OCI-LY1 (cell line): ENCODE measurements at regions not wholly inside any gene's neighbourhood (a gene's known extent, or its start where the extent isn't known, plus 50 kb on each side); places are given as distances from the start of the nearest gene placed in this dataset.

Experiments
- H2AFZ ChIP-seq: fragments of 200-600 bp; sonication (generic), shearing (Covaris generic); 2 replicates; pipeline ENCODE4 v1.6.0; 2014; ENCODE audit warnings: antibody characterized with exemption, mild to moderate bottlenecking, low read length
- H3F3A ChIP-seq: fragments of 200-600 bp; sonication (generic), shearing (Covaris generic); 2 replicates; pipeline ENCODE4 v1.6.0; 2014; ENCODE audit warnings: mild to moderate bottlenecking, antibody characterized with exemption, low read length, moderate library complexity; ENCODE audit not compliant: insufficient read depth
- H3K27ac ChIP-seq: fragments of 200-600 bp; sonication (generic); 2 replicates; pipeline ENCODE4 v1.5.1; 2014; ENCODE audit warnings: low read length, mixed run types, mild to moderate bottlenecking, low read depth; ENCODE audit not compliant: poor library complexity, severe bottlenecking
- H3K27me3 ChIP-seq: fragments of 200-600 bp; sonication (generic); 2 replicates; pipeline ENCODE4 v1.6.0; 2014; ENCODE audit warnings: antibody characterized with exemption, mild to moderate bottlenecking, low read length, moderate library complexity; ENCODE audit not compliant: insufficient read depth
- H3K36me3 ChIP-seq: fragments of 200-600 bp; sonication (generic); 2 replicates; pipeline ENCODE4 v1.6.1; 2014; ENCODE audit warnings: mild to moderate bottlenecking, antibody characterized with exemption, low read length, moderate library complexity, mixed read lengths; ENCODE audit not compliant: insufficient read depth
- H3K4me1 ChIP-seq: fragments of 200-600 bp; sonication (generic); 2 replicates; pipeline ENCODE4 v1.5.1; 2014; ENCODE audit warnings: mild to moderate bottlenecking, low read length, moderate library complexity; ENCODE audit not compliant: insufficient read depth, severe bottlenecking
- H3K4me2 ChIP-seq: fragments of 200-600 bp; sonication (generic), shearing (Covaris generic); 2 replicates; pipeline ENCODE4 v1.6.1; 2014; ENCODE audit warnings: low read length
- H3K4me3 ChIP-seq: fragments of 200-600 bp; sonication (generic); 2 replicates; pipeline ENCODE4 v1.5.1; 2014; ENCODE audit warnings: low read length, low read depth, mild to moderate bottlenecking, mixed read lengths; ENCODE audit not compliant: poor library complexity, severe bottlenecking
- H3K79me2 ChIP-seq: fragments of 200-600 bp; shearing (Covaris generic); 2 replicates; pipeline ENCODE4 v1.6.1; 2016; ENCODE audit warnings: mixed run types, low read length, mixed read lengths; ENCODE audit not compliant: insufficient read depth
- H3K9ac ChIP-seq: fragments of 200-600 bp; sonication (generic), shearing (Covaris generic); 2 replicates; pipeline ENCODE4 v1.6.1; 2014; ENCODE audit warnings: mild to moderate bottlenecking, low read length, mixed read lengths
- H3K9me2 ChIP-seq: fragments of 200-600 bp; sonication (generic), shearing (Covaris generic); 2 replicates; pipeline ENCODE4 v1.6.1; 2014; ENCODE audit warnings: low read depth, mild to moderate bottlenecking, low read length, mixed read lengths
- H3K9me3 ChIP-seq: fragments of 200-600 bp; shearing (Covaris generic); 2 replicates; pipeline ENCODE4 v1.6.1; 2014; ENCODE audit warnings: low read length, mixed read lengths
- H4K20me1 ChIP-seq: fragments of 200-600 bp; sonication (generic), shearing (Covaris generic); 2 replicates; pipeline ENCODE4 v1.6.0; 2016; ENCODE audit warnings: mild to moderate bottlenecking, low read length; ENCODE audit not compliant: insufficient read depth
- CTCF ChIP-seq: fragments of 200-600 bp; sonication (generic), shearing (Covaris generic); IDR thresholded peaks from 2 replicates; pipeline ENCODE4 v1.5.1; 2017; ENCODE audit warnings: mild to moderate bottlenecking, antibody characterized with exemption, low read length, moderate library complexity, mixed read lengths
- EZH2 ChIP-seq: fragments of 200-600 bp; sonication (generic), shearing (Covaris generic); IDR thresholded peaks from 2 replicates; pipeline ENCODE4 v1.8.0; 2017; ENCODE audit warnings: borderline replicate concordance, mixed run types, mild to moderate bottlenecking, antibody characterized with exemption, low read length, moderate library complexity, mixed read lengths

GRCh38 chr2:471560-471959 lies 183.7 kb upstream of the ALKAL2 start:
- H3K4me1 ChIP-seq = peaks cover 5% of the 10 kb centered on the region
- H3K9me3 ChIP-seq = peaks cover 9% of the 10 kb centered on the region; the same call in 1 of the 2 replicates
- H3K9me2 ChIP-seq = no peaks in the 10 kb centered on the region
- no peak overlapping the region for H2AFZ ChIP-seq
- no peaks in the 10 kb centered on the region for H3K27me3 ChIP-seq
- H3K36me3 ChIP-seq = no peaks in the 10 kb centered on the region; the same call in 1 of the 2 replicates
- no peak overlapping the region for H3K4me2 ChIP-seq
- no peak overlapping the region for H3K9ac ChIP-seq
- TF ChIP-seq CTCF (no peak), EZH2 (no peak)
- H3F3A ChIP-seq = no peaks in the 10 kb centered on the region
- H3K27ac ChIP-seq = no peak overlapping the region
- H4K20me1 ChIP-seq = no peaks in the 10 kb centered on the region
- H3K79me2 ChIP-seq = no peaks in the 10 kb centered on the region
- no peak overlapping the region for H3K4me3 ChIP-seq

DNA sequence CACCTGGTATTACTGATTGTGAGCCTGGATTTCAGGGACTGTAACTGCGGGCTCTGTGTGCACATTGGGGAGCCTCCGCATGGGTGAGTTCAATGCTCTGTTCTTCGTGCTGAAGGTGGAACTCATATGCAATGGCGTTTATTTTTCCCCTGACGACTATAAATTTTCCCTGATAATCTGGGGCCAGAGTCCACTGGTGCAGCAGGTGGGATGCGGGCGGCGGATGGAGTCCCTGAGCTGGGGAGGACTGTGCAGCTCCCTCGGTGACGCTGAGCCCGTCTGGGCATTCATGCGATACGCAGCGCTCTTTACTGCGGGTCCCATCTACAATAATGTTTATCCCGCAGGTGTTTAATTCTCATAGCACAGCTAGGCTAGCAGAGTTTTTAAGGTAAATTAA lies 181.6 kb upstream of the ALKAL2 start:
- H3F3A ChIP-seq = no peaks in the 10 kb centered on the region
- no peak overlapping the region for H3K9ac ChIP-seq
- H3K9me3 ChIP-seq = peaks cover 9% of the 10 kb centered on the region; the same call in 1 of the 2 replicates
- H3K4me1 ChIP-seq = peaks cover 21% of the 10 kb centered on the region
- no peak overlapping the region for H3K4me3 ChIP-seq
- H3K27me3 ChIP-seq = no peaks in the 10 kb centered on the region
- H3K36me3 ChIP-seq = no peaks in the 10 kb centered on the region; the same call in 1 of the 2 replicates
- H3K4me2 ChIP-seq = peak overlapping the region; percentile 21; the same call in 1 of the 2 replicates
- no peaks in the 10 kb centered on the region for H3K9me2 ChIP-seq
- TF ChIP-seq EZH2 (no peak), CTCF (no peak)
- no peak overlapping the region for H2AFZ ChIP-seq
- no peaks in the 10 kb centered on the region for H3K79me2 ChIP-seq
- no peak overlapping the region for H3K27ac ChIP-seq
- H4K20me1 ChIP-seq = no peaks in the 10 kb centered on the region

DNA sequence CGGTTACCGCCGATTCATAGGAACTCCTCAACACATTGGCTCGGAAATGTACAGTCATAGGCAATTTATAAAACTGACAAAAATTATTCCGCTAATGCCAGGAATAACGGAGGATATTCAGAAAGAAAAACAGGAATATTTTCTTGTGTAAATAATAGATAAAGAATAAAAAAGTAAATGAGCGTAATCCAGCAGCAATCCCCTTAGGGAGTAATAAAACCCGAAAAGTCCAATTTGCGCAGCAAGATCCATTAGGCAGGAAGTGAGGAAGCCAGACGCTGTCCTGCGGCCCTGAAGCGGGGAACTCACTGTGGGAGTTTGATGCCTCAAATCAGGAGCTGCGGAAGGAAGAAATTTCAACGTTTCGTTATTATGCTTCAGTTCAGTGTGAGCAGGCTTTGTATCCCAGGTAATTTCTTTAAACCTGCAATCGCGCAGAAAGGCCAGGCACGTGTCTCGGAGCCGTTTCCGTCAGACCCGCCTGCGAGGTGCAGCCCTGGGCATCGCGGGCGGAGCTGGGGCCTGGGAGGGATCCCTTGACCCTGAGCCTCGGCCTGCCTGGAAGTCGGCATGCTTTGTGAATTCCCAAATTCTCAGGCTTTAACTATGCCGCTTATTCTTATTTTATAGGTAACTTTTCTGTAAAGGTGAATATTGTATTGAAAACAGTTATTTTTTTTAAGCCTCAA lies 180.9 kb upstream of the ALKAL2 start:
- Histone ChIP-seq H3K9me2 (no peaks in the 10 kb centered on the region), H3K27ac (no peak overlapping the region), H3K27me3 (no peaks in the 10 kb centered on the region), H3K9me3 (peaks cover 9% of the 10 kb centered on the region; the same call in 1 of the 2 replicates), H3F3A (no peaks in the 10 kb centered on the region), H3K4me1 (peaks cover 28% of the 10 kb centered on the region), H3K36me3 (no peaks in the 10 kb centered on the region; the same call in 1 of the 2 replicates), H3K4me3 (no peak overlapping the region), H3K79me2 (no peaks in the 10 kb centered on the region), H2AFZ (no peak overlapping the region), H3K9ac (no peak overlapping the region), H3K4me2 (no peak overlapping the region), H4K20me1 (no peaks in the 10 kb centered on the region)
- TF ChIP-seq EZH2 = no peak
